Liver (tissue), 8 donors: ENCODE measurements at regions not wholly inside any gene's neighbourhood (a gene's known extent, or its start where the extent isn't known, plus 50 kb on each side); places are given as distances from the start of the nearest gene placed in this dataset.

Experiments
- DNase-seq: peaks from one replicate; pipeline ENCODE4 v3.0.0-alpha.2; 2017; ENCODE audit warnings: low spot score
- H3K27ac ChIP-seq, 2 donors: one replicate each; pipeline ENCODE4 v1.7.0; 2013; ENCODE audit warnings: inconsistent platforms in 2 of 2, low read length in 2 of 2, control low read depth in 1 of 2, low read depth in 1 of 2, mild to moderate bottlenecking in 1 of 2
- H3K27me3 ChIP-seq, 4 donors: one replicate each; pipeline versions ENCODE4 v1.6.1 to v1.7.0; 2013; ENCODE audit warnings: low read length in 3 of 4, inconsistent platforms in 1 of 4, mild to moderate bottlenecking in 1 of 4, moderate library complexity in 1 of 4; ENCODE audit not compliant: control insufficient read depth in 4 of 4, insufficient read depth in 4 of 4
- H3K36me3 ChIP-seq, 4 donors: one replicate each; pipeline versions ENCODE4 v1.6.1 to v1.7.0; 2013; ENCODE audit warnings: low read length in 3 of 4, mild to moderate bottlenecking in 3 of 4, low read depth in 1 of 4, moderate library complexity in 1 of 4; ENCODE audit not compliant: control insufficient read depth in 4 of 4, insufficient read depth in 3 of 4
- H3K4me1 ChIP-seq, 4 donors: one replicate each; pipeline versions ENCODE4 v1.6.1 to v1.7.0; 2013; ENCODE audit warnings: low read length in 3 of 4, mild to moderate bottlenecking in 3 of 4, moderate library complexity in 1 of 4; ENCODE audit not compliant: control insufficient read depth in 4 of 4, insufficient read depth in 4 of 4
- H3K4me3 ChIP-seq, 3 donors: one replicate each; pipeline versions ENCODE4 v1.6.1 to v1.7.0; 2013; ENCODE audit warnings: low read length in 3 of 3, control low read depth in 1 of 3, low read depth in 1 of 3, mild to moderate bottlenecking in 1 of 3
- H3K9ac ChIP-seq, 2 donors: one replicate each; pipeline ENCODE4 v1.7.0; 2013; ENCODE audit warnings: low read length in 2 of 2, mild to moderate bottlenecking in 2 of 2, moderate library complexity in 2 of 2, control low read depth in 1 of 2, low read depth in 1 of 2
- H3K9me3 ChIP-seq, 4 donors: one replicate each; pipeline versions ENCODE4 v1.6.1 to v1.7.0; 2013; ENCODE audit warnings: low read length in 3 of 4; ENCODE audit not compliant: control insufficient read depth in 4 of 4
- EGR1 ChIP-seq, 2 donors: IDR thresholded peaks; 2 replicates each; pipeline ENCODE4 v1.6.1; 2016 to 2018; ENCODE audit warnings: antibody characterized with exemption in 2 of 2, low read depth in 2 of 2
- FOXA1 ChIP-seq: IDR thresholded peaks from 2 replicates; pipeline ENCODE4 v1.6.1; 2016; ENCODE audit warnings: antibody characterized with exemption
- FOXA2 ChIP-seq: IDR thresholded peaks from 2 replicates; pipeline ENCODE4 v1.6.1; 2016; ENCODE audit warnings: antibody characterized with exemption
- GABPA ChIP-seq, 2 donors: IDR thresholded peaks in 1 of 2; conservative IDR thresholded peaks in 1 of 2; 2 replicates each; pipeline ENCODE4 v1.6.1; 2016; ENCODE audit warnings: antibody characterized with exemption in 2 of 2, mild to moderate bottlenecking in 1 of 2, moderate library complexity in 1 of 2
- HNF4A ChIP-seq, 2 donors: conservative IDR thresholded peaks; 2 replicates each; pipeline ENCODE4 v1.6.1; 2016; ENCODE audit warnings: antibody characterized with exemption in 2 of 2, mild to moderate bottlenecking in 2 of 2
- JUND ChIP-seq, 2 donors: IDR thresholded peaks; 2 replicates each; pipeline ENCODE4 v1.6.1; 2016; ENCODE audit warnings: antibody characterized with exemption in 2 of 2
- NR2F2 ChIP-seq: IDR thresholded peaks from 2 replicates; pipeline ENCODE4 v1.6.1; 2016; ENCODE audit warnings: antibody characterized with exemption
- RAD21 ChIP-seq, 2 donors: IDR thresholded peaks; 2 replicates each; pipeline ENCODE4 v1.6.1; 2016; ENCODE audit warnings: antibody characterized with exemption in 2 of 2, mild to moderate bottlenecking in 2 of 2
- RXRA ChIP-seq, 2 donors: IDR thresholded peaks; 2 replicates each; pipeline ENCODE4 v1.6.1; 2017 to 2018; ENCODE audit warnings: antibody characterized with exemption in 2 of 2, mild to moderate bottlenecking in 1 of 2
- TAF1 ChIP-seq: conservative IDR thresholded peaks from 2 replicates; pipeline ENCODE4 v1.6.1; 2016; ENCODE audit warnings: antibody characterized with exemption, mild to moderate bottlenecking
- YY1 ChIP-seq: IDR thresholded peaks from 2 replicates; pipeline ENCODE4 v1.6.1; 2016; ENCODE audit warnings: antibody characterized with exemption, mild to moderate bottlenecking
- WGBS: extraction: QIAGEN DNeasy Blood & Tissue Kit; methylation state at CpG from one replicate; pipeline ENCODE4 v1.1.7; 2013; 5-methylcytosine and 5-hydroxymethylcytosine counted together
- TF ChIP-seq, protein P1 (sequence below): IDR thresholded peaks from 2 replicates; pipeline ENCODE4 v1.6.1; 2016; ENCODE audit warnings: antibody characterized with exemption
- TF ChIP-seq, protein P2 (sequence below): IDR thresholded peaks from 2 replicates; pipeline ENCODE4 v1.6.1; 2016; ENCODE audit warnings: antibody characterized with exemption
- TF ChIP-seq, protein P3 (sequence below): fragments of 150-350 bp; IDR thresholded peaks from 2 replicates; pipeline ENCODE4 v1.5.1; 2017; ENCODE audit warnings: improper control_type of control experiment, low read depth, low read length; ENCODE audit not compliant: missing input control
- TF ChIP-seq, protein P4 (sequence below): IDR thresholded peaks from 2 replicates; pipeline ENCODE4 v1.6.1; 2016; ENCODE audit warnings: antibody characterized with exemption, mild to moderate bottlenecking
- donor health status: healthy.
- donor health status: healthy.
- donor health status: healthy.
- donor health status: healthy.
- donor health status: healthy.

DNA sequence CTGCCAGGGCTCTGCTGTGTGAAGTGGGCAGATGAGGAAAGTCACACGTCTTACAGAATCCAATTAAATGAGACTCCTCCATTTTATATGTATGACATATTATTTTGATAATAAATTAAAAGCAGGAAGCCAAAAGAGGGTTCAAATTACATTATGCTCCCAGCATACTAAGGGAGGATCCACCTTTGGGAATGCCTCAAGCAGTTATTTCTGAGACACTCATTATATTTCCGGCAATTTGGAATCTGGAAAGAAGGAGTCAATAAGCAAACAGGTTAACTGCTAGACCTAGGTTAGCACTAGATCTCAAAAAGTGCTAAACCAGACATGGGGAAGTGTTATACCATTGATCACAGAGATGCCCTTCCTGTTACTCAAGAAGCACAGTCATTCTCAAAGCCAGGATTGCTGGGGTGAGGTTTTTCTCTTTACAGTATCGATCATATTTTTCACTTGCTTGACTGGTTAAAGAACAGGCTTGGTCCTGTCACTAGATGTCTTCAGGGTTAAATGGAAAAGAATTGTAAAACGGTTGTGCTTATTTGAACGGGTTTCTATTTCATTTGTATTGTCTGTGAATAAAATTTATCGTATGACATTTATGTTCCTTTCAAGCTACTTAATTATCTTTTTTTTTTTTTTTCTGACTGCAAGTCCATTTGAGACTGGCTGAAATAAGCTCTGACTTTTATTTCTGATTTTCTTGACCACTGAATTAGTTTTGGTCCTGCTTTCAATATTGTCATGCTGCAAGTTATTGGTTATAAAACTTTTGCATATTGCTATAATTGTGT, 523.2 kb downstream of the KLF12 start:
- Histone ChIP-seq H3K4me3 (no peak overlapping the region), H3K27ac (no peak overlapping the region), H3K36me3 (no peaks in the 10 kb centered on the region), H3K4me1 (peaks cover 1 to 15% (median 3%) of the 10 kb centered on the region in 4 donors), H3K9ac (no peak overlapping the region), H3K9me3 (no peaks in the 10 kb centered on the region), H3K27me3 (no peaks in the 10 kb centered on the region)
- WGBS, result 83% methylated on average over 6 of the region's 6 CpGs
- TF ChIP-seq EGR1 (IDR thresholded peaks at IDR 0.05; ENCODE audit: low read depth in 2 of 2) (no peak), FOXA1 (no peak), JUND (IDR thresholded peaks at IDR 0.05) (no peak), RAD21 (IDR thresholded peaks at IDR 0.05) (no peak), RXRA (IDR thresholded peaks at IDR 0.05) (no peak), YY1 (no peak)
- TF ChIP-seq, protein P1, sequence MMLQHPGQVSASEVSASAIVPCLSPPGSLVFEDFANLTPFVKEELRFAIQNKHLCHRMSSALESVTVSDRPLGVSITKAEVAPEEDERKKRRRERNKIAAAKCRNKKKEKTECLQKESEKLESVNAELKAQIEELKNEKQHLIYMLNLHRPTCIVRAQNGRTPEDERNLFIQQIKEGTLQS, result no peak
- TF ChIP-seq, protein P2, sequence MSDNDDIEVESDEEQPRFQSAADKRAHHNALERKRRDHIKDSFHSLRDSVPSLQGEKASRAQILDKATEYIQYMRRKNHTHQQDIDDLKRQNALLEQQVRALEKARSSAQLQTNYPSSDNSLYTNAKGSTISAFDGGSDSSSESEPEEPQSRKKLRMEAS, result no peak
- DNase-seq, result no peak

DNA sequence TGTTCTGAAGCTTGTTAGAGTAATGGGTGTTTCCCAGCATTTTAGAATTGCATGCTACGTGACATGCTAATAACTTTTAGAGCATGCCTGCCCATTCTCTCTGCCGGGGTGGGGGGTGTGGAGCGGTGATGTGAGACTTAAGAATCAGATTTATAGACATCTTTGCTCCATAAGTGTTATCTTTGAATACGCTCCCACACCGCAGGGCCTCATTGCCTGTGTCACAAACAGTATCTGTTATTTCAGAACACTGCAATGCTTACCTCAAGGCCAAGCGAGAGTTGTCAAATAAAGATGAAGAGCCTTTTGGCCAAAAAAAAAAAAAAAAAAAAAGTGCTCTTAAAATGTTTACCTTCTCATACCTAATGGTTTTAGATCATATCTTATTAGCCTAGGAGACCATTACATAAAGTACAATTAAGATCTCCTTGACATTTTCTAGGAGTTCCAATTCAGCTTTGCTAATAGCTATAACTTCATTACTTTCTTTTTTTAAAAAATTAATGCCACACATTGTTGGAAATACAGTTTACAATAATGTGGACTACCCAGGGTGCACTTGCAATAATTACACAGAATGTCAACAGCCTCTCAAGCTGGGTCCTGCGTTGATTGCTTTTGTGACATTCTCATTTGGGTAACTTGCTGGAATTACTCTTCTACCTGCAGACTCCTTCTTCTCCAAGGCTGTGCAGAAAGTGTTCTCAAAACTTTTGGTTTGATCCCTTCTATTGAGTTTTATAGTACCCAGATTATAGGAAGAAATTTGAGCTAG, 525.3 kb downstream of the KLF12 start:
- Histone ChIP-seq H3K9me3 (peaks cover 0 to 2% (median 0%) of the 10 kb centered on the region in 4 donors), H3K4me3 (no peak overlapping the region), H3K9ac (no peak overlapping the region), H3K27me3 (no peaks in the 10 kb centered on the region), H3K27ac (no peak overlapping the region), H3K4me1 (peaks cover 1 to 15% (median 3%) of the 10 kb centered on the region in 4 donors), H3K36me3 (no peaks in the 10 kb centered on the region)
- TF ChIP-seq JUND (IDR thresholded peaks at IDR 0.05), result no peak
- no peak for TF ChIP-seq HNF4A (conservative IDR thresholded peaks at IDR 0.05)
- TF ChIP-seq FOXA1, result no peak
- TF ChIP-seq, protein P3, sequence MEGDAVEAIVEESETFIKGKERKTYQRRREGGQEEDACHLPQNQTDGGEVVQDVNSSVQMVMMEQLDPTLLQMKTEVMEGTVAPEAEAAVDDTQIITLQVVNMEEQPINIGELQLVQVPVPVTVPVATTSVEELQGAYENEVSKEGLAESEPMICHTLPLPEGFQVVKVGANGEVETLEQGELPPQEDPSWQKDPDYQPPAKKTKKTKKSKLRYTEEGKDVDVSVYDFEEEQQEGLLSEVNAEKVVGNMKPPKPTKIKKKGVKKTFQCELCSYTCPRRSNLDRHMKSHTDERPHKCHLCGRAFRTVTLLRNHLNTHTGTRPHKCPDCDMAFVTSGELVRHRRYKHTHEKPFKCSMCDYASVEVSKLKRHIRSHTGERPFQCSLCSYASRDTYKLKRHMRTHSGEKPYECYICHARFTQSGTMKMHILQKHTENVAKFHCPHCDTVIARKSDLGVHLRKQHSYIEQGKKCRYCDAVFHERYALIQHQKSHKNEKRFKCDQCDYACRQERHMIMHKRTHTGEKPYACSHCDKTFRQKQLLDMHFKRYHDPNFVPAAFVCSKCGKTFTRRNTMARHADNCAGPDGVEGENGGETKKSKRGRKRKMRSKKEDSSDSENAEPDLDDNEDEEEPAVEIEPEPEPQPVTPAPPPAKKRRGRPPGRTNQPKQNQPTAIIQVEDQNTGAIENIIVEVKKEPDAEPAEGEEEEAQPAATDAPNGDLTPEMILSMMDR, result no peak
- no peak for TF ChIP-seq NR2F2
- no peak for TF ChIP-seq EGR1 (IDR thresholded peaks at IDR 0.05; ENCODE audit: low read depth in 2 of 2)
- TF ChIP-seq GABPA (IDR thresholded peaks at IDR 0.05 in 1 of 2, conservative IDR thresholded peaks at IDR 0.05 in 1 of 2), result no peak
- TF ChIP-seq, protein P4, sequence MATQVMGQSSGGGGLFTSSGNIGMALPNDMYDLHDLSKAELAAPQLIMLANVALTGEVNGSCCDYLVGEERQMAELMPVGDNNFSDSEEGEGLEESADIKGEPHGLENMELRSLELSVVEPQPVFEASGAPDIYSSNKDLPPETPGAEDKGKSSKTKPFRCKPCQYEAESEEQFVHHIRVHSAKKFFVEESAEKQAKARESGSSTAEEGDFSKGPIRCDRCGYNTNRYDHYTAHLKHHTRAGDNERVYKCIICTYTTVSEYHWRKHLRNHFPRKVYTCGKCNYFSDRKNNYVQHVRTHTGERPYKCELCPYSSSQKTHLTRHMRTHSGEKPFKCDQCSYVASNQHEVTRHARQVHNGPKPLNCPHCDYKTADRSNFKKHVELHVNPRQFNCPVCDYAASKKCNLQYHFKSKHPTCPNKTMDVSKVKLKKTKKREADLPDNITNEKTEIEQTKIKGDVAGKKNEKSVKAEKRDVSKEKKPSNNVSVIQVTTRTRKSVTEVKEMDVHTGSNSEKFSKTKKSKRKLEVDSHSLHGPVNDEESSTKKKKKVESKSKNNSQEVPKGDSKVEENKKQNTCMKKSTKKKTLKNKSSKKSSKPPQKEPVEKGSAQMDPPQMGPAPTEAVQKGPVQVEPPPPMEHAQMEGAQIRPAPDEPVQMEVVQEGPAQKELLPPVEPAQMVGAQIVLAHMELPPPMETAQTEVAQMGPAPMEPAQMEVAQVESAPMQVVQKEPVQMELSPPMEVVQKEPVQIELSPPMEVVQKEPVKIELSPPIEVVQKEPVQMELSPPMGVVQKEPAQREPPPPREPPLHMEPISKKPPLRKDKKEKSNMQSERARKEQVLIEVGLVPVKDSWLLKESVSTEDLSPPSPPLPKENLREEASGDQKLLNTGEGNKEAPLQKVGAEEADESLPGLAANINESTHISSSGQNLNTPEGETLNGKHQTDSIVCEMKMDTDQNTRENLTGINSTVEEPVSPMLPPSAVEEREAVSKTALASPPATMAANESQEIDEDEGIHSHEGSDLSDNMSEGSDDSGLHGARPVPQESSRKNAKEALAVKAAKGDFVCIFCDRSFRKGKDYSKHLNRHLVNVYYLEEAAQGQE, result no peak
- TF ChIP-seq FOXA2, result no peak
- TF ChIP-seq YY1, result no peak
- TF ChIP-seq, protein P2, result no peak
- no peak for TF ChIP-seq TAF1
- TF ChIP-seq RXRA (IDR thresholded peaks at IDR 0.05), result no peak
- 84% methylated on average over 7 of the region's 7 CpGs for WGBS
- no peak for DNase-seq
